ENCODE measurements at regions not wholly inside any gene's neighbourhood (a gene's known extent, or its start where the extent isn't known, plus 50 kb on each side); places are given as distances from the start of the nearest gene placed in this dataset.

- intact Hi-C loops (cut with DNase I, micrococcal nuclease): no loop called here
- H3K9me3 ChIP-seq: peaks cover 8% of the 10 kb centered on the region
- H3K4me3 ChIP-seq: no peak overlapping the region
- TF ChIP-seq, protein P1, sequence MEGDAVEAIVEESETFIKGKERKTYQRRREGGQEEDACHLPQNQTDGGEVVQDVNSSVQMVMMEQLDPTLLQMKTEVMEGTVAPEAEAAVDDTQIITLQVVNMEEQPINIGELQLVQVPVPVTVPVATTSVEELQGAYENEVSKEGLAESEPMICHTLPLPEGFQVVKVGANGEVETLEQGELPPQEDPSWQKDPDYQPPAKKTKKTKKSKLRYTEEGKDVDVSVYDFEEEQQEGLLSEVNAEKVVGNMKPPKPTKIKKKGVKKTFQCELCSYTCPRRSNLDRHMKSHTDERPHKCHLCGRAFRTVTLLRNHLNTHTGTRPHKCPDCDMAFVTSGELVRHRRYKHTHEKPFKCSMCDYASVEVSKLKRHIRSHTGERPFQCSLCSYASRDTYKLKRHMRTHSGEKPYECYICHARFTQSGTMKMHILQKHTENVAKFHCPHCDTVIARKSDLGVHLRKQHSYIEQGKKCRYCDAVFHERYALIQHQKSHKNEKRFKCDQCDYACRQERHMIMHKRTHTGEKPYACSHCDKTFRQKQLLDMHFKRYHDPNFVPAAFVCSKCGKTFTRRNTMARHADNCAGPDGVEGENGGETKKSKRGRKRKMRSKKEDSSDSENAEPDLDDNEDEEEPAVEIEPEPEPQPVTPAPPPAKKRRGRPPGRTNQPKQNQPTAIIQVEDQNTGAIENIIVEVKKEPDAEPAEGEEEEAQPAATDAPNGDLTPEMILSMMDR (IDR thresholded peaks at IDR 0.05): no peak
- no peaks in the 10 kb centered on the region for H3K4me1 ChIP-seq (ENCODE audit: low read depth)
- DNase-seq (no peak), ATAC-seq (no peak)
- no peaks in the 10 kb centered on the region for H3K36me3 ChIP-seq (ENCODE audit: low read depth)
Observed at GRCh38 chr4:152016303-152016620, 255.5 kb upstream of the GATB start.

- TF ChIP-seq, protein P1 (IDR thresholded peaks at IDR 0.05): no peak
- intact Hi-C loops (cut with DNase I, micrococcal nuclease): no loop called here
- H3K36me3 ChIP-seq (ENCODE audit: low read depth): no peaks in the 10 kb centered on the region
- ATAC-seq (no peak), DNase-seq (no peak)
- H3K4me1 ChIP-seq (ENCODE audit: low read depth): no peaks in the 10 kb centered on the region
- H3K9me3 ChIP-seq: peaks cover 8% of the 10 kb centered on the region
- H3K4me3 ChIP-seq: no peak overlapping the region
Observed at GRCh38 chr4:152015597-152016302, 254.9 kb upstream of the GATB start.

DNA sequence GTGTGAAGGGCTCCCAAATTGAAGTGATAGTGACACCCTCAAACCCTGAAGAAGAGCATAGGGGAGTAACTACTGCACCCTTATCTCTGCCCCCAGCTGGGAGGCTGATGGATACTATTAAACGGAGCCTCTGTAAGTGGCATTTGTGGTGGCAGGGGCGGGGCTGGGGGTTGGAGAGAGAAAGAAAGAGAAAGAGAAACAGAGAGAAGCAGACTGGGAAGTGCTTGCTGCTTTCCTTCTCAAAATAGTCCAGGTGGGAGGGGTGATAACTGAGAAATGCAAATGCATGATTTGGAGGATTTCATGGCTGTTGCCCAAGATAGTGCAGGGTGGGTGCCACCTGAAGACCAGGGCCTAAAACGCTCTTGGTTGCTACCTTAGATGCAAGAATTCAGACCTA, 253.5 kb upstream of the GATB start:
- TF ChIP-seq, protein P1 (IDR thresholded peaks at IDR 0.05): no peak
- ATAC-seq (peak; percentile 55), DNase-seq (peak in 2 of 3 donors; percentile 33 to 39)
- Histone ChIP-seq H3K36me3 (ENCODE audit: low read depth) (no peaks in the 10 kb centered on the region), H3K4me1 (ENCODE audit: low read depth) (no peaks in the 10 kb centered on the region), H3K9me3 (peaks cover 8% of the 10 kb centered on the region), H3K4me3 (no peak overlapping the region)
- intact Hi-C loops (cut with DNase I, micrococcal nuclease): no loop called here

DNA sequence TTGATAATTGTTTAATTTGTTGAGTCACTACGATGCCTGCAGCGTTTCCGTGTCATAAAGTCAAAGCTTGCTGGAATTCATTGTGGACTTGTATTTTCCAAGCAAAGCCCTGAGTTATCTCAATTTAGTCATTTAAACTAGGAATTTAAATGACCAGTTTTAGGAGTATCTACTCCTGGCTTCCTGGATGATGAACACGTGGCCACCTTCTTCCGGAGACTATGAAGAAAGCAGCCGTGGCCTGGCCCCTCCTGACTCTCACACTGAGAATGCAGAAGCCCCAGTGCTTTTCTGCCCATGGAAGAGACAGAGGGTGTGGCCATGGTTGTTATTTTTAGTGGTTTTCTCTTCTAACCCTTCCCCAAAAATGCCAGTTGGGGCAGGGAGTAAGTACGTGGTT, 250.7 kb upstream of the GATB start:
- DNase-seq (no peak), ATAC-seq (no peak)
- Histone ChIP-seq H3K4me3 (no peak overlapping the region), H3K9me3 (peaks cover 8% of the 10 kb centered on the region), H3K36me3 (ENCODE audit: low read depth) (no peaks in the 10 kb centered on the region), H3K4me1 (ENCODE audit: low read depth) (no peaks in the 10 kb centered on the region)
- TF ChIP-seq, protein P1 (IDR thresholded peaks at IDR 0.05): no peak
- intact Hi-C loops (cut with DNase I, micrococcal nuclease): no loop called here

DNA sequence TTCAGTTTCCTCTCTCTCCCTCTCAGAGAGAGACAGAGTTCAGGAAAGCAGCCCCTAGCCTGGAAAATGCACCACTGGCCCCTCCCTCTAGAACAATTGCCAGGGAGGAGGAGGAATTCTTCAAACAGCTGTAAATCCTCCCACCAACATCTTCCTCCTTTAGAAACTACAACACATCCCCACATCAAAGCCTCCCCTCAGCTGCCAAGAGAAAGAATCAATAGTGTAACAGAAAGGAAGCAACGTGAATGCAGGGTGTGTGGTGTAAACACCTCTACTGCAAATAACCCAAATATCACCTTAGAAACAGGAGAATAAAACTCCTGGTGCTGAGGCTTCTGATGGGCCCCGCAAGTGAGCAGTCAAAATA, 249.9 kb upstream of the GATB start:
- ATAC-seq: peak; percentile 25
- Histone ChIP-seq H3K4me3 (no peak overlapping the region), H3K9me3 (peaks cover 8% of the 10 kb centered on the region), H3K36me3 (ENCODE audit: low read depth) (no peaks in the 10 kb centered on the region), H3K4me1 (ENCODE audit: low read depth) (no peaks in the 10 kb centered on the region)
- intact Hi-C loops (cut with DNase I, micrococcal nuclease): no loop called here
- DNase-seq: no peak
- TF ChIP-seq, protein P1 (IDR thresholded peaks at IDR 0.05): no peak
